ENCODE measurements at regions not wholly inside any gene's neighbourhood (a gene's known extent, or its start where the extent isn't known, plus 50 kb on each side); places are given as distances from the start of the nearest gene placed in this dataset.

DNA sequence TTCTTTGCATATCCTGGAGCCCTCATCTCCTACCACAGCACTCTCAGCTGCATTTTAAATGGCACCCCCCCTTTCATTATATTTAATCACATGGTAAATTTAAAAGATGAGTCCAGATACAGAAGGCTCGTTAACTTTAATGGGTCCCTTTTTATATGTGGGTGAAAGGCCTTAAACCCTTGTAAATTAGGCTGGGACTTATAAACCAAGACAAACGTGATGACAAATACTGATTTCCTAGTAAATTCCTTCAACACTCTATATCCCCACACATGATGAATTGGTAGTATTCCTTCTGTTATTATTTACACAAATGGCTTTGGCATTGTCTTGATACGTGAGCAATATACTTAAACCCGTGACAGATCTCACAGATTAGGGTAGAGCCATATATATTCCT lies 210.6 kb downstream of the CAAP1 start:
- DNase-seq (ENCODE audit: low spot score): no peak
- TF ChIP-seq, protein P1, sequence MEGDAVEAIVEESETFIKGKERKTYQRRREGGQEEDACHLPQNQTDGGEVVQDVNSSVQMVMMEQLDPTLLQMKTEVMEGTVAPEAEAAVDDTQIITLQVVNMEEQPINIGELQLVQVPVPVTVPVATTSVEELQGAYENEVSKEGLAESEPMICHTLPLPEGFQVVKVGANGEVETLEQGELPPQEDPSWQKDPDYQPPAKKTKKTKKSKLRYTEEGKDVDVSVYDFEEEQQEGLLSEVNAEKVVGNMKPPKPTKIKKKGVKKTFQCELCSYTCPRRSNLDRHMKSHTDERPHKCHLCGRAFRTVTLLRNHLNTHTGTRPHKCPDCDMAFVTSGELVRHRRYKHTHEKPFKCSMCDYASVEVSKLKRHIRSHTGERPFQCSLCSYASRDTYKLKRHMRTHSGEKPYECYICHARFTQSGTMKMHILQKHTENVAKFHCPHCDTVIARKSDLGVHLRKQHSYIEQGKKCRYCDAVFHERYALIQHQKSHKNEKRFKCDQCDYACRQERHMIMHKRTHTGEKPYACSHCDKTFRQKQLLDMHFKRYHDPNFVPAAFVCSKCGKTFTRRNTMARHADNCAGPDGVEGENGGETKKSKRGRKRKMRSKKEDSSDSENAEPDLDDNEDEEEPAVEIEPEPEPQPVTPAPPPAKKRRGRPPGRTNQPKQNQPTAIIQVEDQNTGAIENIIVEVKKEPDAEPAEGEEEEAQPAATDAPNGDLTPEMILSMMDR (IDR thresholded peaks at IDR 0.05; ENCODE audit: extremely low read depth, insufficient read depth, missing control alignments): no peak
- in situ Hi-C loops (cut with MboI; ENCODE audit: low pct_unique_long_range_greater_than_20kb, low sequenced_read_pairs, unreplicated experiment): no loop called here

DNA sequence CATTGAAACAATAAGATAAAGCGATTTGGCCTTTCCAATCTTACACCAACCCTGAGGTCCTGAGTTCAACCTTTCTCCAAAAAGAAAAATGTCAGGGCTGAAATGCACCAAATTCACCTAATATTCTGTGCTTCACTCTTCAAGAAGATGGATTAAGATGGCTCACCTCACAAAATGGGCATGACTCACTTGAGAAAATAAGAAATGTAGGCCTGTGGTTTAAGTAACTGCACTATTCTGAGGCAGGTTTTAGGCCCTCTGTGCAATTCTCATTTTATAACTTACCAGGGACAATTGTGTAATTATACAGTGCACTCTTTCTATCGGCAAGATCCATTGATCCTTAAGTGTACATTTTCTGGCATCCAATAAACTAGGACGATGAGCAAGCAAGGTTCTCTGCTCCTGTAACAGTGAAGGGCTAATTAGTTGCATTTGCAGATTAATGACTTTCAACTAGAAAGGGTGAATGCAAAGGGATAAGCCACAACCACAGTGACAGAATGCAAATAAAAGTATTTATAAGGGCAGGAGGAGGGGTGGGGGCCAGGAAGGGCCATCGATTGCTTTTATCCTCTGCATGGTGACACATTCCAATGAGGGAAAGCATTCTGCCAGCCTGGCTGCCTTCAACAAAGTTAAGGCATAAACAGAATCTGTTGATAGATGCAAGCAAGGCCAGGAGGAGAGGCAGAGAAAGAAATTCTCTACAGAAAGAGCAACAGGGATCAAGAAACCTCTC lies 214.5 kb downstream of the CAAP1 start:
- DNase-seq (ENCODE audit: low spot score): no peak
- TF ChIP-seq, protein P1 (IDR thresholded peaks at IDR 0.05; ENCODE audit: extremely low read depth, insufficient read depth, missing control alignments): no peak
- in situ Hi-C loops (cut with MboI; ENCODE audit: low pct_unique_long_range_greater_than_20kb, low sequenced_read_pairs, unreplicated experiment): no loop called here

DNA sequence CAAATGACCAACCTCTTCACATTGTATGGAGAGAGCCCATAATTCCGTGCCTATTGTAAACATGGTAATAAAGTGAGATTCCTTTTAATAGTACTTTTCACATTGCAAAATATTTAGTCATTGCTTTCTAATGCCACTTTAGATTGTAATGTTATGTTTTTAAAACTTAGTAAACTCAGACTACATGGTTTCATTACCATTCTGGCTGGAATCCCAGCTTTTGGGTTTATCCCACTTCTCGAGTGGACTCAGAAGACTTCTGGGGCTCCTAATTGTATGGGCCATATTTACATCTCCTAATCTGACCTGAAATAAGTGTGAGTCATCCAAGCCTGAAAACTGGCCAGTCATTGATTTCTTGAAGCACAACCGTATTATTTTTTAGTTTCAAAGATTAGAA lies 217.6 kb downstream of the CAAP1 start:
- DNase-seq (ENCODE audit: low spot score): no peak
- in situ Hi-C loops (cut with MboI; ENCODE audit: low pct_unique_long_range_greater_than_20kb, low sequenced_read_pairs, unreplicated experiment): no loop called here
- TF ChIP-seq, protein P1 (IDR thresholded peaks at IDR 0.05; ENCODE audit: extremely low read depth, insufficient read depth, missing control alignments): no peak

DNA sequence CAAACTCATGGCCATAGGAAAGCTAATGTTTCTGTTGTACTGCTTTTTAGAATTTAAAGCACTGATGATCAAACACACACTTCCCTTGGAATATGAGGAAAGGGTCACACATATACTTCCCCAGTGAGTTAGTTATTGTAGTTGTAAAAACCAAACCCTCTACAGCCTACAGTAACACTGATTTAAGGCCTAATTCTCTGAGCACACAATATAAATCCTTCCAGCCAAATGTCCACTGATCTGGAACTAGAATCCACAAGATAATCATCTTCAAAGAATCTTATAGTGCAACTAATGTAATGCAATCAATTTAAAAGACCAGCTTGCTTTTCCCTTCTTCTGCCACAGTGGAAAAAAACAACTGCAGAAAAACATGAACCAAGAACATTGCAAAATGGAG lies 219.3 kb downstream of the CAAP1 start:
- DNase-seq (ENCODE audit: low spot score): no peak
- in situ Hi-C loops (cut with MboI; ENCODE audit: low pct_unique_long_range_greater_than_20kb, low sequenced_read_pairs, unreplicated experiment): no loop called here
- TF ChIP-seq, protein P1 (IDR thresholded peaks at IDR 0.05; ENCODE audit: extremely low read depth, insufficient read depth, missing control alignments): no peak

DNA sequence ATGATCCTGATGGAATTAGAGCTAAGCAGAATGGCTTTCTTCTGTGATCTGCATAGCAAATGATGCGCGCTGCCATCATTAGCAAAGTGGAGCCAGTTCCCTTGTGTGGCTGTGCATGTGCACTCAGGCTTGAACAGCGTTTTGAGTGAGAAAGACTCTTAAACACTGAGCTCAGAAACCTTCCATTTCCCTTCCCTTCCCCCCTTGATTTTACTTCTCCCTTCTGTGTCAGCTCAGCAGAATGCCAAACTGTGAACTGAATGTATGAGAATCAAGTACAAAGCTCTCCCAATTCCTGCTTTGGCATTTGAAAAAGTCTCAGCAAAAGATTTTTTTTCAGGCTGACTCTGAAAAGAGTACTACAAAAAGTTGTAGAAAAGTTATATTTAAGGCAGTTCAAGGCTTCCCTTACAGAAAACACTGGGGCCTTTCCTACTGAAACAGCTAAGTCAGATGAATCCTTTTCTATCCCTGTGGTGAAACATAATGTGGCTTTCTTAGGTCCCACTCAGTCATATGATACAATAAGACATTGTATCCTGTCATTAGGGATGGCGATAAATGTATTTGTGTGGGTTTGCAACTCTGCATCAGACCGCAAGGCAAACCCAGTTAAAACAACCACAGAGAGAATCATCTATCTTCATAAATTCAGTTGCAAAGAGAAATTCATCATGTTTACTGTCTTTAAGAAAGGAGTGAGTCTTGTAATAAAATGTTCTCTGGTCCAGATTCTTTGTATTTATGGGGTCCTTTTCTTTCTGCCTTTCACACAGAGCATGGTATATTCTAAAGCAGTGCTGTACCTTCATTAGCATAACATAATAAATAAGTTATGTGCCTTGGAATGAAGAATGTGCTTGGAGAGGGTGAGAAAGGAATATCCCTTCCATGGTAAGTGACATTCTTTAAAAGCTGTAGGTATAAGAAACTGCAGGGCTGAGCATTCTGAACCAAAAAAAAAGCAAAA lies 222.6 kb downstream of the CAAP1 start:
- TF ChIP-seq, protein P1 (IDR thresholded peaks at IDR 0.05; ENCODE audit: extremely low read depth, insufficient read depth, missing control alignments): no peak
- DNase-seq (ENCODE audit: low spot score): no peak
- in situ Hi-C loops (cut with MboI; ENCODE audit: low pct_unique_long_range_greater_than_20kb, low sequenced_read_pairs, unreplicated experiment): no loop called here

DNA sequence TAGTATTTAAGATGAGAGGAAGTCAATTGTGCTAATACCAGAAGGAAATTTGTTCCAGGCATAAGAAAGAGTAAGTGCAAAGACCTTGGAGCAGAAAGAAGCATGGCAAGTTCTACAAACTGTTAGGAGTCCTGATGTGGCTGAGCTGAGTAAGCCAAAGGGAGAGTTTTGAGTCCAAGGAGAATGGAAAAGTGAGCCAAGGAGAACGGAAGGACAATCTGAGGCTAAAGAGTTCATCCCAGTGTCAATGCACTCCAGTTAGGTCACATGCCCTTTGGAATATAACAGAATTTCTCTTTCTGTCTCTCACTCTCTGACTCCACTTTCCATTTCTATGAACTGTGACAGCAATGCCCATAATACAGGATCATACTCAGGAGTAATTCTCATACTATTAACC lies 224.7 kb downstream of the CAAP1 start:
- no peak for DNase-seq (ENCODE audit: low spot score)
- TF ChIP-seq, protein P1 (IDR thresholded peaks at IDR 0.05; ENCODE audit: extremely low read depth, insufficient read depth, missing control alignments): no peak
- in situ Hi-C loops (cut with MboI; ENCODE audit: low pct_unique_long_range_greater_than_20kb, low sequenced_read_pairs, unreplicated experiment): no loop called here

Data from GM13977 (cell line).